Spleen (tissue), 7 donors: ENCODE measurements at regions not wholly inside any gene's neighbourhood (a gene's known extent, or its start where the extent isn't known, plus 50 kb on each side); places are given as distances from the start of the nearest gene placed in this dataset.

Experiments used
- CTCF ChIP-seq, 11 experiments: fragments of 200-600 bp in 7 of 11; fragments of 450-650 bp in 4 of 11; sonication (generic) in 4 of 11; IDR thresholded peaks in 8 of 11; conservative IDR thresholded peaks in 3 of 11; 1 replicate in 7 of 11; 2 replicates in 4 of 11; pipeline versions ENCODE4 v1.4.0 to v1.8.0; 2016 to 2021; ENCODE audit warnings: antibody characterized with exemption in 11 of 11, inconsistent platforms in 4 of 11, mild to moderate bottlenecking in 1 of 11
- POLR2AphosphoS5 ChIP-seq, 3 donors: sonication (generic); formaldehyde crosslinking; IDR thresholded peaks; one replicate each; pipeline ENCODE4 v1.5.1; 2017; ENCODE audit warnings: antibody characterized with exemption in 3 of 3
- donor health status: DM: no; HTN: no; CAD: no; lungs with moderate emphysema.
- donor health status: DM: no; HTN: no; CAD: no.
- donor health status: DM: no; HTN: no; CAD: no.

- TF ChIP-seq CTCF (IDR thresholded peaks at IDR 0.05 in 8 of 11, conservative IDR thresholded peaks at IDR 0.05 in 3 of 11), result no peak
- TF ChIP-seq POLR2AphosphoS5 (IDR thresholded peaks at IDR 0.05), result no peak
Observed at GRCh38 chr10:85032981-85033380, 704.6 kb downstream of the CCSER2 start.
